Activated T-cell treated with anti-CD3 and anti-CD28 coated beads for 4 hours (primary cell): ENCODE measurements at regions not wholly inside any gene's neighbourhood (a gene's known extent, or its start where the extent isn't known, plus 50 kb on each side); places are given as distances from the start of the nearest gene placed in this dataset.

ENCODE experiments used
- DNase-seq: peaks from one replicate; pipeline ENCODE4 v3.0.0-alpha.2; 2020

DNA sequence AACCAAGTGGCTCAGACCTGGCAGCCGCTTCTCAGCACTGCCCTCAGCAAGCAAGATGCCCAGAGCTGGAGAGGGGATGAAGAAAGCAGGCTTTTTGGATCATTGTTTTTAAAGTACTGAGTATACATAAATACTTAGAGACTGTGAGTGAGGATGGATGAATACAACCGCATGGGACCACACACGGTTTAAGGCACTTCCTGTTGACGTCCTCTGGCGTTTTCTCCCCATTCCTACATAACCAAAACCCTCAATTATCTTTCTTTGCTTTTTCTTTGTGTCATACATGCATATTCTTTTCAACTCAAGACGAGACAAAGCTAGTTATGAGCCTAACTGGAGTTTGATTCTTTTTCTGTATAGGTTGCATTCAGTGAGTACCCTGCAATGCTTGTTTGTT is 198.4 kb downstream of the GALR1 start:
- DNase-seq, result no peak

DNA sequence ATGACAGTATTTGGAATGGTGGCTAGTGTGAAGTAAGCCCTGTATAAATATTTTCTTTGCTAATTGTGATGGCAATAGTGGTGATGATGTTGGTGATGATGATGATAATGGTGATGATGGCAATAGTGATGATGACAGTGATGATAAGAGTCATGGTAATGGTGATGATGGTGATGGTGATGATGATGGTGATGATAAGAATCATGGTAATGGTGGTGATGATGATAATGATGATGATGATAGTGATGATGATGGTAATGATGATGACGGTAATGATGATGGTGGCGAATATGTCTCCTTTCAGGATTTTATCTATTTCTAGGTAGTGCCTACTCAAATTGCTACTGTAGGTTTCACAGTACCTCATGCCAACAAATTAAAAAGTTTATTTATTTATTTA is 205.4 kb downstream of the GALR1 start:
- no peak for DNase-seq

DNA sequence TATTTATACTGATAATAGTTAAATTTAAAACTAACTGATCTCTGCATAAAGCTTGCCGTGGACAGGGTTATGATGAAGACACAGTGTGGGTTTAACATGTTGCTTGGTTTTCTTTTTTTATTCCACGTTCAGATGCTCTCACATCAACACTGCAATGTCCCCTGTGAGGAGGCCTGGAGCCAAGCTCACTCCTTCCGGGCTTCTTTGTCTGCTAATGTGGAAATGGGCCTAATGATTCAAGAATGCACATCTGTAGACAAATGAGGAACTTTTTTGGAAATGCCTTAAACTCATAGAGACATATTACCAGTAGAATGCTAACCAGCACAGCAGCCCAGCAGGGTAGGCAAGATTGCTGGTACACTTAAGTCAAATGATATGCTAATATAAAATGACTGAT is 208.0 kb downstream of the GALR1 start:
- DNase-seq, result no peak

DNA sequence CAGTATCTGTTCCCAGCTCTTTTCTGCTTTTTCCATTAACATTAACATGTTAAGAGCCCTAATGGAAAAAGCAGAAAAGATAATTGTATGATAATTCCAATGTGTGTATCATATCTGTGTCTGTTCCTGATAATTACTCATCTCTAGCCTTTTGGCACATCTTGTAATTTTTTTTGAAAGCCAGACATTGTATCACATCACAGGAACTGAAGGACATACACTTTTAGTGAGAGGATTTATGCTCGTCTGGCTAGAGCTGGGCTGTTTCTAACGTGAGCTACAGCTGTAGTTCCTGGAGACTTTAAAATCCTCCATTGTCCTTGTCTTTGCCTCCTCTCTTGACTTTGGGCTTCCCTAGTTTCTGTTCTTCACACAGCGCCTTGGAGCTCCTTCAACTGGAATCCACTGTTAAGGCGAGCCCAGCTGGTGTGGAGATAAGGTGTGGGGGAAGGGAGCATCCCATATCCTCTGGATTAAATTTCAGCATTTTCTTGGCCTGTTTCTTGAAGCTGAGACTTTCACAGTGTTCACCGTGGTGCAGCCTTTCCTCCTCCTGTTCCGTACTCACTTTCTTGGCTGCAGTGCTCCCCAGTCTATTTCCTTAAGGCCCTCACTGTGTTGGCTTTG is 211.5 kb downstream of the GALR1 start:
- no peak for DNase-seq

DNA sequence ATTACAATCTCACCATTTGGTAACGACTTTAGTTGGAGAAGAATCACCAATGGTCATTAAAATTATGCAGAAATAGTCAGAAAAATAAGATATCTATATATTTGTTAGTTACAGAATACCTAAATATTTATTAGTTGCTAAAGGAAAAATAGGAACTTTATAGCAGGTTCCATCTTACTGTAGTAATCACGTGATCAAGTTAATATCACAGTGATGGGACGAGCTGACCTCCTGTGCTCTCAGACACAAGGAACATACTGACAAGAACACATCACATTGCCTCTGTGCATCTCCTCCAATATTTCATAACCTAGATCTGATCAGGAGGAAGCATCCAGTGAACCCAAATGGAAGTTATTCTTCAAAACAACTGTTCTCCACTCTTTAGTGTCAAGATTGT is 215.3 kb downstream of the GALR1 start:
- no peak for DNase-seq

DNA sequence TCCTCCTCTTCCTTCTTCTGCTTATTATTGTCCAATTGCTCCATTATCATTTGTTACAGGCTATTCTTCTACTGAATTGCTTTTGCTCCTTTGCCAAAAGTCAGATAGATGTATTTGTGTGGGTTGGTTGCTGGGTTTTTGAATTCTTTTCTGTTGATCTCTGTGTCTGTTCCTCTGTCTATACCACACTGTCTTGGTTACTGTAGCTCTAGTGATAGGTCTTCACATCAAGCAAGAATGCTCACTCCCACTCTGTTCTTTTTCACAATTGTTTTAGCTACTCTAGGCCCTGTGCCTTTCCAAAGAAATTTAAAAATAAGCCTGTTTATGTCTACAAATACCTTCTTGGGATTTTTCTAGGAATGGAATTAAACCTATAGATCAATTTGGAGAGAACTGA is 217.2 kb downstream of the GALR1 start:
- no peak for DNase-seq

DNA sequence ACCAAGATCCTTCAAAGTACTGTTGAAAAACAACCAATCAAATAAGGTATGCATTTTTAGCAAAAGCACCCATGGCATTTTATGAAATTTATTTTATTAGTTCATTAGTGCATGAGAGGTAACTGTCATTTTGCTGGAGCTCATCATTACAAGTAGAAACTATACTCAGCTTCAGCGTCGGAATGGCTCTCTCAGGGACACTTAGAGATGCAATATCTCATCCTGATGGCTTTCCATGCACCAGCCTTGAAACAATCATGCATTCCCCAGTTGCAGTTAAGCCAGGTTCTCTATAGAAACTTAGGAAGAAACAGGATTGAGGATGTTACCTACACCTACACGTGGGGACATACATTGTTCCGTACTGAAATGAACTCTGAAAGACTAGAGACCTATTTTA is 219.5 kb downstream of the GALR1 start:
- no peak for DNase-seq

DNA sequence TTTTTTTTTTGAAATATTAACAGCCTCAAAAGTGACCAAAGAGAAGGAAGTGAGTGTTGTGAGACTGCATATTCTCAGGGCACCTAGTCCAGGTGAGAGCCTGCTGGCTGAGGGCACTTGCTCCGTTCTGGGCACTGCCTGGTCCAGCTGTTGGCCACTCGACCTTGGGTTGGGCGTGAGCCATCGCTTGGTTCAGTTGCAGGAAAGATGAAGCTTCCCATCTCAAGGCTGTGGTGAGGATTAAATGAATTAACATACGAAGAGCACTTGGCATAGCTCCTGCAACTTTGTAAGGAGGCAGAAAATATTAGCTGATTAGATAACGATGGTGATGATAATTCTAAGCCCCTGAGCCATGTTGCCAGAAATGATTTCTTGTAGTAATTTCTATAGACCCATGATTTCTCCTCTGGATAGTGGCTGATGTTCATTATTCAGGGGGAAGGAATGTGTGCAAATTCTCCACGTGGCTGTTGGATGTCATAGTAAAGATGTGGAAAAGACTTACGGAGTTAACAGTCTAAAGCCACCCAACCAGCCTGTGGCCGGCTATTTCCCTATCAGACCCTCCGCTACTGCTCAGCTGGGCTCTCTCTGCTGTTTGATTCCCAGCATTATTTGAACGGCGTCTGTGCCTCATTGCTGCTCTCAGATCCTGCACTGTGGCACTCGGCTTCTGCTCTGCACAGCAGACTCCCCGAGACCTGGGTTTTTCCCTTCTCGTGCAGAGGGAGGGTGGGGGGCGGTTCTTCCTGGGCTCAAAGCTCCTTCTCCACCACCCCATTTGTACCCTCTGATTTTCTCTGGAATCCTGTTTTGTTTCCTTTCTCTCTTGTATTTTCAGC is 221.1 kb downstream of the GALR1 start:
- DNase-seq, result no peak

DNA sequence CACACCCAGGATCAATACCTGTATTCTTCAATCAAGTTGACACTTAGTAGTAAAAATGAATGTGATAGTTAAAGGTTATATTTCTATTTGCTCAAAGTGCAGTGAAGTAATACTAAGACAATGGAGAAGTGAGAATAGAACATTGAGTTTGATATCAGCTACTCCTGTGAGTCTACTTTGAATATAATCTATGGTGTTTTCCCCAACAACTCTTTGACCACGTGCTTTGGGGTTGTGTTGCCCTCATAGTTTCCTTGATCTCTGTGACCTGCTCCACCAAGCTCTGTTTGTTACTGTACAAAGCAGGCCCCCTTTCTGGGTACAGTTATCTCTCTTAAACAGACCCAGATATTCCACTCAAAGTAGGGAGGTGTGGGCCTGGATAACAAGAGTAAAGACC is 222.9 kb downstream of the GALR1 start:
- DNase-seq, result no peak

DNA sequence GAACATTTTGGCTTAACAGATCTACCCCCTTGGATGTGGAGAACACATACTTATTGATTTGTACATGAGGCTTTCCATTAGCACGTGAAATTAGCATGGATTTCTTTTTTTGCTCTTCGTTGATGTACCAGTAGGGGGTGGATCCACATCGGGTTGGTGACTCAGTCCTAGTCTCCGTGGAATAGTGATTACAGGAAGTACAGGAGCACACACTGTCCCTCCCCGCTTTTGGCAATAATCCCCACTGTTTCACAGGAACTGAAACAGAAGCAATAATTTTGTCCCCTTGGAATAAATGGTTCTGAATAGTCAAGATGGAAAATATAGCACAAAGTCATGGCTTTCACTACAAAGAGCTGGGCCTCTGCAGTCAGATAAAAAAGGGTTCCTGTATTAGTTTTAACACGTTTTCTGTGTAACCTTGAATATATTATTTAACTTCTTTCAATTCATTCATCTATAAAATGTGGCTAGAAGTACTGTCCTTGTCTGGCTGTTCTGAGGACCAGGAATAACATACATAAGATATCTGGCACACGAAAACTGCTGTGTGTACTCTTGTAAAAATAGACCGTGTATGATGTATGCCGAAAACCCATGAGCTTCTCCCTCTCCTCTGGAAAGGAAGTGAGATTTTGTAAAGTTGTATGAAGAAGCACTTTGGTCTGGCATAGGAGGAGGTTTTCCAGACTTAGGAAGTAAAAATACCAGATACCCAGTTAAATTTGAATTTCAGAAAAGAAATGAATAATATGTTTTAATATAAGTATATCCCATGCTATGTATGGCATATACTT is 229.2 kb downstream of the GALR1 start:
- no peak for DNase-seq

DNA sequence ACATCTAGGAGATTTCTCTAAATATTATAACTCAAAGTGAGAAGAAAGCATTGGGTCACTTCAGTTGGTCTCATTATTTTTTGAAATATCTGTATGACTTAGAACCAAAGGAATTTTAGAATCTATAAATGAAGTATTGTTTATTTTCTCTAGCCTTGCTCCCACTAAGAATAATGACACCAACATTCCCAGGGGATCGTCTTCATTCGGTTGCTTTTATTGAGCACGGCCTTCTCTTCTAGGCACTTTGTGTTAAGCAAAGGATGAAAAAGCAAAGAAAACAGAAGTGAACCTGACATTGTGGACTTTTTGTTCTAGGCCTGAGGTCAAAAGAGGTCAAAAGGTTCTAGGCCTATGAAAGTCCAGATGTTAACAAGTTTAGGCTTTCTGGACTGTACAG is 231.9 kb downstream of the GALR1 start:
- DNase-seq, result no peak

DNA sequence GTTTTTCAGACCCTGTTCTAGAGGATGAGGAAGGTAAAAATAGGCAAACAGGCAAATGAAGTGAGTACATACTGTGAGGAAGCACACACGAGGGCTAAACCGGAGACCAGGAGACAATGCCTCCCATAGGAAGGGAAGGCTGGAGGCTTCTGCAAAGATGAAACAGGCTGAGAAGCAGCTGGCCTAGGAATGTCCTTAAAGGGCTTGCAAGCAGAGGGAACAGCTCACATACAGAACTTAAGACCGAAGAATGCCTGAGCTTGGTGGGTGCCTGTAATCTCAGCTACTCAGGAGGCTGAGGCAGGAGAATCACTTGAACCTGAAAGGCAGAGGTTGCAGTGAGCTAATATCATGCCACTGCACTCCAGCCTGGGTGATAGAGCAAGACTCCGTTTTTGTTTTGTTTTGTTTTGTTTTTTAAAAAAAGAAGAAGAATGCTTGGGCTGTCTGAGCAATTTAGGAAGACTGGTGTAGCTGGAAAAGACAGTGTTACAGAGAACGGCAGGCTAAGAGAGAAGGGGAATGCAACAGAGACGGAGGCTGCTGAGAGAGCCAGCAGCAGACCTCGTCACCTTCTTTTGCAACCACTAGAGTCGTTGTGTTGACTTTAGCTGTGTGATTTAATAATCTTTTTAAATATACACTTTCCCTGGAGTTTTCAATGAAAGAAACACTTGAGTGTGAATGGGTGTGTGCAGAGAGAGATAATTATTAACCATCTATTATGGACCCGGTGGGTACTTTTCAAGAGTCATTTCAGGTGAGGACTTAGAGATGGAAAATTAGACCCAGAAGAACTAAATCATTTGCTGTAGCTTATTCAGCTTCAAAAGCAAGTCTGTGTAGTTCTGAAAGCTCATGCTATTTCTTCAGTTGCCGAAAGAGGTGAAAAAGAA is 232.8 kb downstream of the GALR1 start:
- DNase-seq, result no peak

DNA sequence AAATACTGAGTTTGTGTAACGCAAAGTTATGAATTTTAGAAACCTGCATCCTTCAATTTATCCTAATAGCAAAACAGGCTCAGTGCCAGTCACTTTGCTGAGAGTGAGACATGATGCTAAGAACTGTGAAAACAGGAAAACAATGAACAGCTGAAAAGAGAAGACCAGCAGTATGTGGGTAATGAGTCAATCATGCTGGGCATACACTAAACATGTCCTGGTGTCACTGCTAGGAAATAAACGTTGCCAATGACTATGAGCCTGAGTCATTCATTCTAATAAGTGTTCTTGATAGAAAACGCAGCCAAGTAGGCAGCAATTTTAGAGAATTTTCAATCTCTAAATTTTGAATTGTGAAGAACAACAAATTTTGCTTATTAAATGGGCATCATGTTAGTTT is 237.3 kb downstream of the GALR1 start:
- DNase-seq, result no peak

DNA sequence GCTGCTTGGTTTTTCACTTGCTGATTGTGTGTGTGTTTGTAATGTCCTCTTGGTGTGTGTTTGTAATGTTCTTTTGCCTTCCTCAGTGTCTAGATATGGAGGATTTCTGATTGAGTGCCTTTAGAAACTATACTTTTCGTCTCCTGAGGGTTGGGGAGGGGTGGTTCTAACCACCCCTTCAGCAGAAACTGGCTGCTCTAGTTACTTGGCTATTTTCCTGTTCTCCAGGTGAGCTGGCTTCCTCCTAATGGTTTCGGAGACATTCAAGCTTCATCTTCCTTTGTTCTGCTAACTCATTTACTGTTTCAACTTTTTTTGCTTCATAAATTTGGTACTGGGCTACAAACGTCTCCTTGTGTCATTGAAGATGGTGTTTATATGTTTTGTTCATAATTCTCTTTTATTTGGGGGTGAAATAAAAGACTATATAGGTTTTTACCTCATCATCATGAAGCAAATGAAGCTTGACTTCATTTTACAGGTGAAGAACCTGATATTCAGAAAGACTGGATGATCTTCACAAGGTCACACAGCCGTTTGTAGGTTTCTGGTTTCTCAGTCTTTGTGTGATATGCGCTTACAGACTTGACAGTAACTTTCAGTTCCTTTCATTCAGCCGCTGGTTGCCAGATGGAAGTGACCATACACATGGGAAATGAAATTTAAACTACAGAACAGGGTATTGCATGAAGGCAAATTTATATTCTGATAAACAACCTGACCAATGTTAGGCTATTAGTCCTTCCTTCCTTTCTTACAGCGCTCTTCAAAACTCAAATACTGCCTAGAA is 238.5 kb downstream of the GALR1 start:
- DNase-seq, result no peak

DNA sequence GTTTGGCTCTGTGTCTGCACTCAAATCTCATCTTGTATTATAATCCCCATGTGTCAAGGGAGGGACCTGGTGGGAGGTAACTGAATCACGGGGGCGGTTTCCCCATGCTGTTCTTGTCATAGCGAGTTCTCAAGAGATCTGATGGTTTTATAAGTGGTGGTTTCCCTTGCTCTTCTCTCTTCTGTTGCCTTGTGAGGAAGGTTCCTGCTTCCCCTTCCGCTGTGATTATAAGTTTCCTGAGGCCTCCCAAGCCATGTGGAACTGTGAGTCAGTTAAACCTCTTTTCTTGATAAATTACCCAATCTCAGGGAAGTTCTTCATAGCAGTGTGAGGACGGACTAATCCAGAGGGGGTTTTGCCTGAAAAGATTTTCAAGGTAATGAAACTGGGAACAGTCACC is 245.4 kb downstream of the GALR1 start:
- no peak for DNase-seq

DNA sequence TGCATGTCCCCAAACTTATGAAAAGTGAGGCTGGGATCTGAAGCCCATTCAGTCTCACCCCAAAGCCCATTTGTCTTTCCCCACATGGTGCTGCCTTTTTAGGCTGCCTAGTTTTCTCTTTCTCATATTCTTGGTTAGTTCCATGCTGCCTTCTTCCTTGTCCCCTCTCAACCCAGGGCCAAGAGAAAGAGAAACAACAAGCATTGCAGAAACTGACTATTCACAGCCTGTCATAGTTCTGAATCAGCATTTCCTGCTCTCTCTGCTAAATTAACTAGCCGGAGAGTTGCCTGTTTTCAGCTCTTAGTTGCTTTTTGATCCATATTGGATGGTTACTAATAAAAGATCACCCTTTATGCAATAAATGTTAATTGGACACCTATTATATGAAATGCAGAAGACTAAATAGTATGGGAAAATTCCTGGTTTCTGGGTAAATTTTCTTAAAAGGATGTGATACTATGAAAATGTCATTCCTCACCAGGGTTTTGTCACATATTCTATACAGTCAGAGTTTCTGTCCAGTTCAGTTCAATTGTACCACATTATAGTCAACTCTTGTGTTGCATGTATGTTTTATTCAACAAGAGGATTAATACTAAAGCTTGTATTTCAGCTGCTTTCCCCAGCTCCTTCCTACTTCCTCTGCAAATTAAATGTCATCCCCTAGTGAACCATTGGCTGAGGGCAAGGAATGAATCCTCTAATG is 246.5 kb downstream of the GALR1 start:
- DNase-seq, result no peak

DNA sequence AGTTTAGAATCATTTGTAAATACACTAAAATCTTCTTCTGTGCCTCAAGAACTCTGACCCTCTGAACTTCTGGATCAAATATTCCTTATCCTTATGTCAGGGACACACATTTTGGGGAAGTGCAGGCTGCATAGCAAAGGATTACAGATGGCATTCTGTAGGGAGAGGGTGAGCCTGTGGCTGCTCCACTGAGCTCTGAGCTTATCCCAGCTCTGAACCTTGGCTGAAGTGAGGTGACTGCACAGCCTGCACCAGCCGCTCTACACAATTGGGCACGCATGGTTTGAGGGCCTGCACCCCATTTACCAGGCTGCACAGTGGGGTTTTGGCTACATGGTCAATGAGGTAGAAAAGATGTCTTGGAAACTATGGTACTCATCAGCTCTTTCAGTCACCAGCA is 251.6 kb downstream of the GALR1 start:
- no peak for DNase-seq

DNA sequence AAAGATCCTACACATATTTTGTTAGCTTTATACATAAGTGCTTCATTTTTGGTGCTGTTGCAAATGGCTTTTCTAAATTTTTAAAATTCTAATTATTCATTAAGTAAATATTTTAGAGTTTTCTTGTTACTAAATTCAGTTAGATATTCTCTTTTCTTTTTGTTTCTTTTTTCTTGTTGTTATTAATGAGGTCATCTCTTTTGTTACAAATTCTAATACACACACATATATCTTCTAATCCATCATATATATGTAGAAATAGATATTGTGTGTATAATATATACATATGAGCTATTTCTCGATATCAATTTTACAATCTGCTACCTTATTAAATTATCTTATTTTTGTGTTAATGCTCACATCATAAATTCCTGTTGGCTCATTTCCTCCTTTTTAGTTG is 255.9 kb downstream of the GALR1 start:
- DNase-seq, result no peak

DNA sequence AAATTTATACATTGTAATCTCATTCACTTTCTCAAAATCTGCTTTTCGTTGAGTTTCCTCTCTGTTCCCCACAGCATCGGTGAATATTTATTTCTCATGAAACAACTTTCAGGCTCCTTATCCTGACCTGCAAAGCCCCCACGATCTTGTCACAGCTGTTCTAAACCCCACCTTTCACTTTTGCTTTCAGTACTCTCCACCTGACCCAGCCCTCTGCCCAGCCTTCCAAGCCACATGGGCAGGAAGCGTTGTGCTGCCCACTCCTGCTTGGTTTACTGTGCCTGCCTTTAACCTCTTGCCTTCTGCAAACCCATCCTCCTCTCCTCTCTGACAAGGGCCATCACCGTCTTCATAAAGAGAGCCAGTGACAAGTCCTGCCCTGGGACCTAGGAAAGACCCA is 262.5 kb downstream of the GALR1 start:
- DNase-seq, result no peak

DNA sequence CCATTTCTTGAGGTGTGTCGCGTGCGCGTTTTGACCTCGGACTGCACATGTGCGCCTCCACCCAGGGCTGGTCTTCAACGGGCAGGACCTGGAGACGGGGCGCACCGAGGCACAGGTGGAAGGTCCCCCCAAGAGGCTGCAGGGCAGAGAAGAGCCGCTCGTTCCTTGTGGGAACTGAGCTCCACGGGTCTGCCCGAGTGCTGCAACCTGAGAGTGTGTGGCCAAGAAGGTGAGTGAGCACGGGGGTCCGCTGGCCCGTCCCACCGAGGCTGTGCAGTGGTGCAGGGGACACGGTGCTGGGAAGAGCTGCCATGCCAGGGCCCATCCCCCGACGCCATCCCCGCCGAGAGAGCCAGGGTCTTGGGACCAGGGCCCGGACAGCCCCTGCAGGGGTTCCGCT is 268.3 kb downstream of the GALR1 start:
- DNase-seq, result no peak

DNA sequence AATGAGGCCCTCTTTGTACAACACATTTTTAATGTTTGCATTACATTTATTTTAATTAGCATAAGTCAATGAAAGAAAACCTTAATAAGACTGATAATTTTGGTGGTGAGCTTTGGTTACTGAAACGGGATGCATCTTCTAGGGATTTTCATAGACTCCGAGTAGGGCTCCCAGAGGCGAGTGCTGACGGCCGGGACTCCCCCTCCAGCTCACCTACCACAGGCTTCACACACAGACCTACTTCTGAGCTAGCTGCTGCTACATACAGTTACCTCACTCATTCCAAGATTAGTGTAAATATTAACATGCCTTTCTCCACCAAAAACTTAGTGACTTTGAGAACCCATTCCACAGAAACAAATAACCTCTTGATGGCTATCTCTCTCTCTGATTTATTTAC is 271.1 kb downstream of the GALR1 start:
- no peak for DNase-seq
